ENCODE measurements at regions not wholly inside any gene's neighbourhood (a gene's known extent, or its start where the extent isn't known, plus 50 kb on each side); places are given as distances from the start of the nearest gene placed in this dataset.

DNA sequence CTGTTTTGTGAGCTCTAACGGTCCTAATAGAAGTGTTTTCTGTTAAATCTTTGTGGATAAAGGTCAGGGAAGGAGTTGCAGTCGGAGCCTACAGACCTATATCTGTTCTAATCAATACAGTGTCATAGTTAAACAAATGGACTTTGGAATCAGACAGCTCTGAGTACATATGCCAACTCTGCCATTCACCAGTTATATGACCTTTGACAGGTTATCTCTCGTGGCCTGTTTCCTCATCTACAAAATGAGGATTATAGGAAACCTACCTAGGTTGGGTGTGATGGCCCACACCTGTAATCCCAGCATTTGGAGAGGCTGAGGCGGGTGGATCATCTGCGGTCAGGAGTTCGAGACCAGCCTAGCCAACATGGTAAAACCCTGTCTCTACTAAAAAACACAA is 89.7 kb downstream of the MID1IP1 start:
- CTCF ChIA-PET: no interaction called here
- POLR2A ChIA-PET: no interaction called here
- no peaks in the 10 kb centered on the region for H3K36me3 ChIP-seq (ENCODE audit: control insufficient read depth in 2 of 2, insufficient read depth in 1 of 2, low read length in 2 of 2)
- TF ChIP-seq GLIS2 (tag by site-specific recombination; IDR thresholded peaks at IDR 0.05) (no peak), ZNF473 (tag by site-specific recombination; IDR thresholded peaks at IDR 0.05) (no peak), ZNF274 (IDR thresholded peaks at IDR 0.05; ENCODE audit: low read length) (no peak), ZNF274 (tag by site-specific recombination; IDR thresholded peaks at IDR 0.05; ENCODE audit: borderline replicate concordance) (no peak), PATZ1 (tag by site-specific recombination; IDR thresholded peaks at IDR 0.05) (no peak), ZNF354C (tag by site-specific recombination; IDR thresholded peaks at IDR 0.05; ENCODE audit: borderline replicate concordance, low read depth) (no peak), ZNF677 (tag by site-specific recombination; IDR thresholded peaks at IDR 0.05) (no peak), ZNF362 (tag by site-specific recombination; IDR thresholded peaks at IDR 0.05) (no peak), ZNF398 (tag by site-specific recombination; IDR thresholded peaks at IDR 0.05) (no peak), KLF1 (tag by site-specific recombination; IDR thresholded peaks at IDR 0.05) (no peak)
- TF ChIP-seq, protein P1, sequence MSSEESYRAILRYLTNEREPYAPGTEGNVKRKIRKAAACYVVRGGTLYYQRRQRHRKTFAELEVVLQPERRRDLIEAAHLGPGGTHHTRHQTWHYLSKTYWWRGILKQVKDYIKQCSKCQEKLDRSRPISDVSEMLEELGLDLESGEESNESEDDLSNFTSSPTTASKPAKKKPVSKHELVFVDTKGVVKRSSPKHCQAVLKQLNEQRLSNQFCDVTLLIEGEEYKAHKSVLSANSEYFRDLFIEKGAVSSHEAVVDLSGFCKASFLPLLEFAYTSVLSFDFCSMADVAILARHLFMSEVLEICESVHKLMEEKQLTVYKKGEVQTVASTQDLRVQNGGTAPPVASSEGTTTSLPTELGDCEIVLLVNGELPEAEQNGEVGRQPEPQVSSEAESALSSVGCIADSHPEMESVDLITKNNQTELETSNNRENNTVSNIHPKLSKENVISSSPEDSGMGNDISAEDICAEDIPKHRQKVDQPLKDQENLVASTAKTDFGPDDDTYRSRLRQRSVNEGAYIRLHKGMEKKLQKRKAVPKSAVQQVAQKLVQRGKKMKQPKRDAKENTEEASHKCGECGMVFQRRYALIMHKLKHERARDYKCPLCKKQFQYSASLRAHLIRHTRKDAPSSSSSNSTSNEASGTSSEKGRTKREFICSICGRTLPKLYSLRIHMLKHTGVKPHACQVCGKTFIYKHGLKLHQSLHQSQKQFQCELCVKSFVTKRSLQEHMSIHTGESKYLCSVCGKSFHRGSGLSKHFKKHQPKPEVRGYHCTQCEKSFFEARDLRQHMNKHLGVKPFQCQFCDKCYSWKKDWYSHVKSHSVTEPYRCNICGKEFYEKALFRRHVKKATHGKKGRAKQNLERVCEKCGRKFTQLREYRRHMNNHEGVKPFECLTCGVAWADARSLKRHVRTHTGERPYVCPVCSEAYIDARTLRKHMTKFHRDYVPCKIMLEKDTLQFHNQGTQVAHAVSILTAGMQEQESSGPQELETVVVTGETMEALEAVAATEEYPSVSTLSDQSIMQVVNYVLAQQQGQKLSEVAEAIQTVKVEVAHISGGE (tag by site-specific recombination; conservative IDR thresholded peaks at IDR 0.05; ENCODE audit: low read depth): no peak
- TF ChIP-seq, protein P2, sequence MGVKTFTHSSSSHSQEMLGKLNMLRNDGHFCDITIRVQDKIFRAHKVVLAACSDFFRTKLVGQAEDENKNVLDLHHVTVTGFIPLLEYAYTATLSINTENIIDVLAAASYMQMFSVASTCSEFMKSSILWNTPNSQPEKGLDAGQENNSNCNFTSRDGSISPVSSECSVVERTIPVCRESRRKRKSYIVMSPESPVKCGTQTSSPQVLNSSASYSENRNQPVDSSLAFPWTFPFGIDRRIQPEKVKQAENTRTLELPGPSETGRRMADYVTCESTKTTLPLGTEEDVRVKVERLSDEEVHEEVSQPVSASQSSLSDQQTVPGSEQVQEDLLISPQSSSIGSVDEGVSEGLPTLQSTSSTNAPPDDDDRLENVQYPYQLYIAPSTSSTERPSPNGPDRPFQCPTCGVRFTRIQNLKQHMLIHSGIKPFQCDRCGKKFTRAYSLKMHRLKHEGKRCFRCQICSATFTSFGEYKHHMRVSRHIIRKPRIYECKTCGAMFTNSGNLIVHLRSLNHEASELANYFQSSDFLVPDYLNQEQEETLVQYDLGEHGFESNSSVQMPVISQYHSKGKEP (tag by site-specific recombination; IDR thresholded peaks at IDR 0.05): no peak
- TF ChIP-seq, protein P3, sequence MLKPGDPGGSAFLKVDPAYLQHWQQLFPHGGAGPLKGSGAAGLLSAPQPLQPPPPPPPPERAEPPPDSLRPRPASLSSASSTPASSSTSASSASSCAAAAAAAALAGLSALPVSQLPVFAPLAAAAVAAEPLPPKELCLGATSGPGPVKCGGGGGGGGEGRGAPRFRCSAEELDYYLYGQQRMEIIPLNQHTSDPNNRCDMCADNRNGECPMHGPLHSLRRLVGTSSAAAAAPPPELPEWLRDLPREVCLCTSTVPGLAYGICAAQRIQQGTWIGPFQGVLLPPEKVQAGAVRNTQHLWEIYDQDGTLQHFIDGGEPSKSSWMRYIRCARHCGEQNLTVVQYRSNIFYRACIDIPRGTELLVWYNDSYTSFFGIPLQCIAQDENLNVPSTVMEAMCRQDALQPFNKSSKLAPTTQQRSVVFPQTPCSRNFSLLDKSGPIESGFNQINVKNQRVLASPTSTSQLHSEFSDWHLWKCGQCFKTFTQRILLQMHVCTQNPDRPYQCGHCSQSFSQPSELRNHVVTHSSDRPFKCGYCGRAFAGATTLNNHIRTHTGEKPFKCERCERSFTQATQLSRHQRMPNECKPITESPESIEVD (tag by site-specific recombination; IDR thresholded peaks at IDR 0.05): no peak
- H3K9me3 ChIP-seq (ENCODE audit: control insufficient read depth, insufficient read depth, low read depth, low read length): no peaks in the 10 kb centered on the region
- no peaks in the 10 kb centered on the region for H3K4me1 ChIP-seq (ENCODE audit: control insufficient read depth, insufficient read depth, low read length)
- H3K27ac ChIP-seq (ENCODE audit: extremely low read depth, low read depth, low read length): no peak overlapping the region
- no peak overlapping the region for H3K4me3 ChIP-seq (ENCODE audit: low read depth, low read length)

All from HEK293 (cell line).